Fibroblast of peridontal ligament (primary cell): ENCODE measurements at regions not wholly inside any gene's neighbourhood (a gene's known extent, or its start where the extent isn't known, plus 50 kb on each side); places are given as distances from the start of the nearest gene placed in this dataset.
A peak's percentile ranks its signal among the peaks of the same experiment; 100 is the strongest.
"Not testable (repeated sequence)": the region's sequence is repeated elsewhere in the genome, so short reads cannot be mapped to it uniquely, and the experiment has no call there.

ENCODE experiments used
- DNase-seq: peaks from one replicate; pipeline ENCODE4 v3.0.0-alpha.2; 2010; ENCODE audit errors: extremely low read depth

DNA sequence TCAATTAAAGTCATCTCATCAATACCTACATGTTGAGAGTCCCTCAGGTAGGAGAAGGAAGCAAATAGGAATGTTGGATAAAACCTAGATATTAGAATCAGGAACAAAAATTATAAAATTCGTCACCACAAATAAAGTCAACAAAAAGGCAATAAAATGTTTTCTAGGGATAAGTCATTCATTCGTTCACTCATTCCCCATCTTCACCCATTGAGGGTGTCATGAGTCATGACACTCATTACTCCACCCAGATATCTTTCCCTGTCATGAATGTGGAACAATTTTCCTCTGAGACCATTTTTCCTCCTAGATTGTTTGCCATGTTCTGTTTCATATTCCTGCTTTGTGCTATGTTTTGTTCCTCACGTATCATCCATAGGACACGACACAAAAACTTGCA, 50.9 kb upstream of the OLIG3 start:
- DNase-seq = no peak

DNA sequence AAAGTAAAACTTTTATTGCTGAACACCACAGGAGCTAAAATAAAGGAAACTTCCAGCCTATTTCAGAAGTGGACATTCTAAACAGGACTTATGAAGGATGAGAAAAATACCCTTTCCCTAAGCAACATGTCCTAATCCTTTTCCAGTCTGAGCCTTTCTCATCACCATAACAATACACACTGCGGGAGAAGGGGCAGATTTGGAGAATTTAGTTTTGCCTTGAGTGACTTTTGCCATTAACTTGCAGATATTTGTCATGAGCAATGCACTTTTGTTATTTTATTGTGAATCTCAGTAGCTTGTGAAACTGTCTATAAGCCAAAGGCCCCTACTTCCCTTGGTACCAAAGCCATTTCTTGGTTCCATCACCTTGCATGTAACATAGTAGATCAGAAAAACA, 53.0 kb upstream of the OLIG3 start:
- DNase-seq = no peak

DNA sequence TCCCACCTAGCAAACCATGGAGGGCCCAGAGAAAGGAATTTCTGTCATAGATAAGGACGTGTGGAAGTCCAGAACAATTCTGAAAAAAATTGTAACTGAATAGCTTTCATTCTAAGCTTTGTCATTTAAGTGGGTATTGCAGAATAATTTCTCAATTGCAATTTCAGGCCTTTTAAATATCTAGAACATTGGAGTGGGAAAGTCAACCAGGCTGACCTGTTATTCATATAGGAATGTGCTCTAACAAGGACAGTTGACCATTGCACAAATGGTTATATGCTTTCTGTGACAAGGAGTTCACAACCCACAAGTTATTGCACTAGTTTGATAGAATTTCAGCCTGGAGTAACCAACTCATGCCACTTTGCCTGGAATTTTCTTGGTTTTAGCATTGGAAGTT, 53.4 kb upstream of the OLIG3 start:
- no peak for DNase-seq

GRCh38 chr6:137549106-137549505, 54.9 kb upstream of the OLIG3 start:
- DNase-seq = no peak

DNA sequence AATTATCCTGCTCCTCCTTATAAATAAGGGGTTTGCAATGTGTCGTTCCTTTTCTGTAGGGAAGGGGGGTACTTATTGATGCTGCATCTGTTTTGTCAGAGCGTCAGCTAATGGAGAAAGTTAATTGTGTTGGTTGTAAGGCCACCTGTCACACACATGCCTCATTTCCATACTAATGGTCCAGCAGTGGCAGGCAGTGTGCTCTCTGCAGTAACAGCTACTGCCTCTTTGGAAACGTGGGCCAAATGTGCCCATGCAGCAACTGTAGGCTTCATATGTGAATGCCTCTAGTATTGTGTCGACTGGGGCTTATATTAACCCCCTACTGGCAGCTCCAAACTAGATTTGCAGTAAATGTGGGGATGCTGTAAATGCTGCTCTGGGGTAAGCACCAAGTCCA, 56.3 kb upstream of the OLIG3 start:
- DNase-seq = no peak

DNA sequence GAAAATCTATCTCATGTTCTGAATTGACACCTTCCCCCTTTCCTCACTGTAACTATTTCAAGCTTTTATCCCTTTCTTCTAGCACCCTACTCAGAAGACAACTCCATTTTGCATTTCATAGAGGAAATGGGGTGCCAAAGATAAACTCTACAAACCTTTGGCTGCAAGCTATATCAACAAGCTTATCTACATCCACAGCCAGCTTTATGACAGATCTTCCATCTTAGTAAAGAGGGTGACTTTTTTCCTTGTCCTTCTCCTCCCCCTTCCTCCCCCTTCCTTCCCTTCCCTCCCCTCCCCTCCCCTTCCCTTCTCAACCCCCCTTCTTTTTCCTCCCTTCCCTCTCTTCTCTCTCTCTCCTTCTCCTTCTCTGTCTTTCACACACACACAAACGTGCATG, 58.0 kb upstream of the OLIG3 start:
- no peak for DNase-seq

DNA sequence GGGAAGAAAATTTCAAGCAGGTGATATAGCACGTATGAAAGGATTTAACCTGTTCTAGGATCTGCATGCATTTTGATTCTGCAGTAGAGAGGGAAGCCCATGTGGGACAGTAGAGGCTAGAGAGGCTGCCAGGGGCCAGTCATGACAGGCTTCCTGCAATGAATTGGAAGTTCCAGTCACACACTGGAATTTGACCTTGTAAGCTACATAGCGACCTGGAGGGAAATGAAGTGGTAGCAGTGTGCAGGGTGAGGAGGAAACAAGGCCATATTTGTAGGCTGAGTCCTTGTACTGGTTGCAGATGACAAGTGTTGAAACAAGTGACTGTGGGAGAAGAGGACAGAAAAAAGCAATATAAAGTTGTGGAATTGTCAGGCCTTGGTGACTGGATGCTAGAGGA, 58.6 kb upstream of the OLIG3 start:
- DNase-seq = no peak

- not testable (repeated sequence) for DNase-seq
Observed at GRCh38 chr6:137559521-137560183, 65.5 kb upstream of the OLIG3 start.

GRCh38 chr6:137560184-137560563, 66.0 kb upstream of the OLIG3 start:
- DNase-seq = no peak

DNA sequence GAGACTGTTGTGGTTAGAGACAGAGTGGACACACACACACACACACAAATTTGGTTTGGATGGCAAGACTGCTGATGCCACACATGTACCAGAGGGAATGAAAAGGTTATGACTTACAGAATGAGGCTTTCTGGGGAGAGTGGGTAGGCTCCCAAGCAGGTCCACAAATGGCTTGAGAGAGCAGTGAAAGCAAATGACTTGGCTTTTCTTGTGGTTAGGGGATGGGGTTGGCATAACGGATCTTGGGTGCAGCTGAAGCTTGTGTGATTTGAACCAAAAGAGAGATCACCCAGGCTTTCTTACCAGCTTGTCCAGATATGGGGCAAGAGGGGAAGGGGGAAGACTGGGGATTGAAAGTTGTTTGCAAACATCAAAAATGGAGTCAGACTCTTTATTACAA, 73.9 kb upstream of the OLIG3 start:
- no peak for DNase-seq

- DNase-seq = no peak
Observed at GRCh38 chr6:137570393-137570792, 76.2 kb upstream of the OLIG3 start.

DNA sequence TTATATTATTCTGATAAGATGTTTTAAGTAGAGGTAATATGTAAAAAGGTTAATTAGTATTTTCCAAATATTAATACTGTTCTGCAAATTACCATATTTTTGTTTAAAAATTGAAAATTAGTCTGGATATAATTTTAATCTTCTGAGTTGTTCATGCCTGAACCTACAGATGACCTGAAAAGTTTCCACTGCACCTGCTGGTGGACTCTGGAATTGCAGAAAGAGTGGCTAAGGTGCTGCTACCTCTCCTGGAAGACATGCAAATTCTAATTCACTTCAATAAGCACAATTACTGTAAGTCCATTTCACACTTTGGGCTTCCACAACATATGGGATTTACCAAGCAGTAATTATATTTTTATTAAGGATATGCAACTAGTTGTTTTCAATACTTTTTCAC, 77.7 kb upstream of the OLIG3 start:
- peak; percentile 2 for DNase-seq

- no peak for DNase-seq
Observed at GRCh38 chr6:137573739-137574138, 79.5 kb upstream of the OLIG3 start.

DNA sequence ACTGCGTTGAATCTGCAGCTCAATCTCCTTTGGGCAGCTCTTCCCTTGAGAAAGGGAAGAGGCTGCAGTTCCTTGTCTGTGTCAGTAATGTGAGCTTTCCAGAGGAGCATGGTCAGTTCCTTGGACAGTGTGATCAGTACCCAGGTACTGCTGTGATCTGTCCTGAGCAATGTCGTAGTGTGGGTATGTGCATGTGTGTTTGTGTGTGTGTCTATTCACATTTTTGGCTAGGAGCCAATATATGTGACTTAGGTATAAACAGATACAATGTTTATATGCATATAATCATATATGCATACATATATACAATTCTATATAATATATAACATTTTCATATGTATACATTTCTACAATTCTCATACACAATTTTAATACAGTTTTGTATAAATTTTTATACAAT, 85.4 kb upstream of the OLIG3 start:
- DNase-seq = no peak

DNA sequence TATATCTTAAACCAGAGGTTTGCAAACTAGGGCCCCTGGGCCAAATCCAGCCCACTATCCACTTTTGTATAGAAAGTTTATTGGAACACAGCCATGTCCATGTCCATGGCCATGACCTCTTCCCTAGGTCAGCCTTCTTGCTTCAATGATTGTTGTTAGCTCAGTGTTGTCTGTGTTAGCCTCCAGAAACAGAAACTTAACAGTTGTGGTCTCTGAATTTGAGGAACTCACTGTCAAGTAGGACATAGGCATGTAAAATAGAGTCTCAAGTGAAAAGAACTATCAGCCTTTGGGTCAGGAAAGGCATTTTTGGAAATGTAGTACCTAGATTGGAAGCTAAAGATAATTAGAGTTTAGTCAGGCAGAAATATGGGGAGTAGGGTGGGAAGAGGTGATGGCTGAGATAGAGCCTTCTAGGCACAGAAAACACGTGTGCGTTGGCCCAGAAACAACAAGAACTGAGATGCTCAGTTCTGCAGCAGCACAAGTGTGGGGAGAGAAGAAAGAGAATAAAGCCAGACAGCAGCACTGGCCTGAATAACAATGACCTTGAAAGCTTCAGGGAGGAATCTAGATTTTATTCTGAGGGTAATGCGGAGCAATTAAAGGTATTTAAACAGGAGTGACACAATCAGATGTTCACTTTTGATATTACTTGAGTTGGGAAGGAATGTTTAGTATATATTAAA, 87.0 kb upstream of the OLIG3 start:
- no peak for DNase-seq

- DNase-seq = not testable (repeated sequence)
Observed at GRCh38 chr6:137583519-137583918, 89.3 kb upstream of the OLIG3 start.

DNA sequence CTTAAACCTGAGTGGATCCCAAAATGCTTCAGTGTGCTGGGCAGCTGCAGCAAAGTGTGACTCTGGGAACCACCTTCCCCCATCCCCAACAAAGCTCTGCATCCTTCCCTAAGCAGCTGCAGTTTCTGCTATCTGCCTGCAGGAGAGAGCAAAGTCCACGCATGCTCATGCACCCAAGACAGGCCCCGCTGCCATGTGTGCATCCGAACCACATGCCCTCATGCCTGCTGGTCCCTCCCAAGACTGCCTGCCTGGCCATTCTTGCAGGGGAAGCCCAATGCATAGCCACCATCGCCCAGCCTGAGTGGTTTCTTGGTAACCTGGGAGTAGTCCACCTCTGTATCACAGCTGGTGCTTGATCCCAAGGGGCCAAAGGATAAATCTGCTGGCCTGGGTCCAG, 94.3 kb upstream of the OLIG3 start:
- DNase-seq = no peak

DNA sequence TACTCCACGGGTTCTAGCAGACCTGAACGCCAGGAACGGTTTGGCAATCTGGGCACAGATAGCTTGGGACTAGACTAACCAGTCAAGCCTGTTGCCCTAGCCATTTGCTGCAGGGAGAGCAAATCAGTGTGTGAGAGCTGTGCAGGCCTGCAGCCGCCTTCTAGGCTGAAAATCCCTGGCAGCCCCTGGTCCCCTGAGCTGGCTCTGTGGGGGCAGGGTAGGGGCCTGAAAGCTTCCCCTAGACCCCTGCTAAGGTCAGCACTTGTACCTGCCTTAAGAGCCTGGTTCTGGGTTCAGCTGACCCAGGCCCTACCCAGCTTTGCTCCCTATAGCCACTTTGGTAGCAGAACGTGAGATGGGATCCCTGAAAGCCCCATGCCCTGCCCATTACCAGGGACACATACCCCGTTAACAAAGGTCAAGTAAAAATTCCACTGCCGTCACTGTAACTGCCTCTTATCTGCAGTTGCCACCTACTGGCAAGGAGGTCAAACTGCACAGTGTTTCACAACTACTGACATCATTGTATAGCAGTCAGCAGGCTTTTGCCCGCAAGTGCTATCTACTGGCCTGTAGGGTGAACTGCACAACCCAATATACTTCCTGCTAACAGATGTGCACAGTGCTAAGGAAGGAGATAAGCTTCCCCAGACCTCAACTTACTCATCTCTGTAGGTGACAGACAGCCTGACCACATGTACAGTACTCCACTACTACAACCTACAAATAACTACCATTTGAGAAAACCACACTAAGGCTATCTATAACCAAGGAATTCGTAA, 95.1 kb upstream of the OLIG3 start:
- DNase-seq = peak; percentile 43

DNA sequence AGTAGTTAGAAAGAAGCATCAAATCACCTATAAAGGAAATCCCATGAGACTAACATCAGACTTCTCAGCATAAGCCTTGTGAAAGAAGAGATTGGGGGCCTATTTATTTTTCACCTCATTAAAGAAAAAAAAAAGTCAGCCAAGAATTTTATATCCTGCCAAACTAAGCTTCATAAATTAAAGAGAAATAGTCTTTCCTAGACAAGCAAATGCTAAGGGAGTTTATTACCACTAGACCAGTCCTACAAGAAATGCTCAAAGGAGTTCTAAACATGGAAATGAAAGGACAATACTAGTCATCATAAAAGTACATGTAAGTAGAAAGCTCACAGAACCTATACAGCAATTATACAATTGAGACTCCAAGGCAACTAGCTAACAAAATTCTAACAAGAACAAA, 96.5 kb upstream of the OLIG3 start:
- DNase-seq = no peak

DNA sequence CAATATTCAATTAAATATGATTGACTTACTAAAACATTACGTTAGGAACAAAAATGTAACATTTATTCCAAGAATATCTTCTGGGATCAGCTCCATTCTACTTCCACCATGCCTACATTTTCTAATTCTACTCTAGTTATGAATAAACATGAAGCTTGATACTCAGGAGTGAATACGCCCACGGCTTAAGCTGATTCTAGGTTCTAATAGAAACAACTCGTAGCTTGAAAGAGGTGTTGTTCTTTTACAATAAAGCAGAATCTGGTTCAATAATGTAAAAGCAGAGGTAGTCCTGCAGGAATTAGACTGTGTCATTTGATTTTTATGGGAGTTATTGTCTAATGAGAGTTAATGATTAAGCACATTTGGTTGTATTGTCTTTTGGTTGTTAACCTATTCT, 107.3 kb upstream of the OLIG3 start:
- no peak for DNase-seq

DNA sequence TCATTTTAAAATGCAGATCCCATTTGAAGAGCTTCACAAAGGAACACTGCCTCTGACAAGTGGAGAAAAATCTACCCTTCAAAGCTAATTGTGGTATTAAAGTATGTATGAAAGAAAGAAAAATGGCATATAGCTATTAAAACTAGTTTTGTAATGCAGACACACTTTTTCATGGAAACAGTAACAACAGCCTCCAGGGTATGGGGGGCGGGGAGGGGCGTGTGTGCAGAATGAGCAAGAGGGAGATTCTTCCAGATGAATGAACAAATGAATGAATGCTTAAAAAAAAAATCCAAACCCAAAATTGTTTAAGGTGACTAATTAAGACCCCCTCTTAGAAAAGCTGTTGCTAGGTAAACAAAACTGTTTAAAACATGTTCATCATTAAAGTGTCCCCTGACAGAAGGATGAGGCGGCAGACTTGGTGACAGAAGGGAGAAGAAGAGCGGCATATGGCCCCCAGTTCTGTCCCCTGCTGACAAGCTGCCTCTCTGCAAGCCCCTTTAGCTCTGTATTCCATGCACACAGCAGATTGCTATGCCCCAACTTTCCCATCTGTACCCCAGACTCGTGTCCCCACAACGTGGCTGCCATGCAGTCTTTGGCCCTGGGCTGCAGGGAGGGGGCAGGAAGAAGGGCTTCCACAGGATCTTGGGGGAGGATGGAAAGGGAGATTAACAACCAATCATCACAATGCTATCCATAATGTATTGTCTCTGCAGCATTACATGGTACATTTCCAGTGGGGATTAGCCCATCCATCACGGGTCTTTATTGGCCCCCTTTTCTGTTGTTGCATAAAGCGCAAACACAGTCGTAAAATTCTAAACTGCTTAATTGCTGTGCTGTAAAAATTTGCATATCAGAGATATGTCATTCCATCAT, 108.4 kb upstream of the OLIG3 start:
- DNase-seq = no peak

DNA sequence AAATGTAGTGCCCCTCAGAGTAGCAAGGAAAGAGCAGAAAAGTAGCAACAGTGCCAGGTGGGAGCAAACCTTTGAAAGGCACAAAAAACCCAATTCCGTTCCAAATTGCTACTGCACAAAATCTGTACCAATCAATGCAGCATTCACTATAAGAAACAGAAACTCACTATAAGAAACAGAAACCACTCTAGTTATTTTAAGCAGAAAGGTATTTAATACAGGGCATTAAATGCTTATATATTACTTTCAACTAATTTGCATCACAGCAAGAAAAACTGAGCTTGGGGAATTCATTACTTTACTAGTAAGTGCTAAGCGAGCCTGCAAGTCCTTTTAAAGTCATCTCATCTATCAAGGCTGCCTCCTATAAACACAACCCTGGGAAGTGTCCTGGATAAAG, 116.5 kb upstream of the OLIG3 start:
- DNase-seq = no peak
